Activated CD4-positive, alpha-beta T cell treated with anti-CD3 and anti-CD28 coated beads, Interleukin-2, amount 50 U/mL, for 1 hour (primary cell): ENCODE measurements at regions not wholly inside any gene's neighbourhood (a gene's known extent, or its start where the extent isn't known, plus 50 kb on each side); places are given as distances from the start of the nearest gene placed in this dataset.

Experiments used
- DNase-seq: peaks from one replicate; pipeline ENCODE4 v3.0.0-alpha.2; 2020

DNA sequence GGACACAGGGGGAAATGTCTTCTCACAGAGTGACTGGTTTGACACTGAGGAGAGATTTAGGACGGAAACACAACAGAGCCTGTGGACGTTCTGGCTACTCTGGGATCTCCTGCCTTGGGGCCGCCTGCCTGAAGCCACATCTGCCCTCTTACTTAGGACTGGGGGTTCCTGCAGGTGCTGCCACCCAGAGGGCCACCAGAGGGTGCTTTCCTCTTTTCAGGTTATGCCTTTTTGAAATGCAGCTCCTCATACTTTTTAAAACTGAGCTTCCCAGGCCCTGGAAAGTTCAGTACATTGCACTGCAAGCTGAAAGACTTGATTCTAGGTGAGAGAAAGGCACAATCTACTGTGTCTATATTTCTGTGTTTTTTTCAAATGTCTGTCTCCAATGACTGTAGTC lies 92.2 kb upstream of the PGRMC2 start:
- no peak for DNase-seq

DNA sequence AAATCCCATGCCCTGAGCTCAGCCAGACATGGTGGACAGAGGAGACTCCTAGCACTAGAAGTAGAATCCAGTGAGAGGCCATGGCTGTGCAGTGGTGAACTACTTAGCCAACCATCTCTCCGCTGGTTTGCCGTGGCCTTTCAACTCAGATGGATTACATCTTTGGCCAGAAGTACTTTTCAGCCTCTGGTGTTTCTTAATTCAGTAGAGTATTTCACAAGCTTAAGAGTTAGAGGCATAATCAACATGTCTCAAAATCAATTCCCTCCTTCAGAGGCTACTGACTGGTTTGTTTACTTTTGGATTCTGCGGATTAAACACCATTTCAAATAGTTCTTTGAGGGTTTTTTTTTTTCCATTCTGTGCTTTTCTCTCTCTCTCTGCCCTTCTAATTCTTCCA lies 91.1 kb upstream of the PGRMC2 start:
- no peak for DNase-seq

DNA sequence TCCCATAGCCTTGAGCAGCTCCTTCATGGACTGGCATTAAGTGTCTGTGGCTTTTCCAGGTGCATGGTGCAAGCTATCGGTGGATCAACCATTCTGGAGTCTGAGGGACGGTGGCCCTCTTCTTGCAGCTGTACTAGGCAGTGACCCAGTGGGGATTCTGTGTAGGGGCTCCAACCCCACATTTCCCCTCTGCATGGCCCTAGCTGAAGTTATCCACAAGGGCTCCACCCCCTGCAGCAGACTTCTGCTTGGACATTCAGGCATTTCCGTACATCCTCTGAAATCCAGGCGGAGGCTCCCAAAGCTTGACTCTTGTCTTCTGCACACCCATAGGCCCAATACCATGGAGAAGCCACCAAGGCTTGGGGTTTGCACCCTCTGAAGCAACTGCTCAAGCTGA lies 89.3 kb upstream of the PGRMC2 start:
- DNase-seq, result no peak

DNA sequence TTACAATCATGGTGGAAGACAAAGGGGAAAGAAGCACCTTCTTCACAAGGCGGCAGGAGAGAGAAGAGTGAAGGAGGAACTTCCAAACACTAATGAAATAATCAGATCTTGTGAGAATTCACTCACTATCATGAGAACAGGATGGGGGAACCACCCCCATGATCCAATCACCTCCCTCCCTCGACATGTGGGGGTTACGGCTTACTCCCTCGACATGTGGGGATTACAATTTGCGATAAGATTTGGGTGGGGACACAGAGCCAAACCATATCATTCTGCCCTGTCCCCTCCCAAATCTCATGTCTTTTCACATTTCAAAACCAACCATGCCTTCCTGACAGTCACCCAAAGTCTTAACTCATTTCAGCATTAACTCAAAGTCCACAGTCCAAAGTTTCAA lies 88.7 kb upstream of the PGRMC2 start:
- no peak for DNase-seq

DNA sequence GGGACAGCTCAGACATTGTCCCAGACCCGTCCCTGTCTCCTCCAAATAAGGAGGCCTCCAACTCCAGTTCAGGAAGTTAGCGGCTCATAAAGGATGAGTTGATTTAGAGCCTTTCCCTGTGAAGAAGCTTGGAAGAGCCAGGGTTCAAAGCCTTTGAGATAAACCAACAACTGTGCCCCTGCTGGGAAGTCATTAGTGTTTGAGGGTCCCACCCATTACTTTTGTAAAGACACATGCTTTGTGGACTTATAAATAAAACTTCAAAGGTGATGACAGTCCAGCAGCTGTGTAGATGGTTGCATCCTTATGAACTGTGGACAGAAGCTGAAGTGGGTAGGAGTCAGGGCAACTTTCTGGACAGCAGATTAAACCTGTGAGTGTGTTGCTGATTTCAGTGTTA lies 86.0 kb upstream of the PGRMC2 start:
- DNase-seq, result no peak

DNA sequence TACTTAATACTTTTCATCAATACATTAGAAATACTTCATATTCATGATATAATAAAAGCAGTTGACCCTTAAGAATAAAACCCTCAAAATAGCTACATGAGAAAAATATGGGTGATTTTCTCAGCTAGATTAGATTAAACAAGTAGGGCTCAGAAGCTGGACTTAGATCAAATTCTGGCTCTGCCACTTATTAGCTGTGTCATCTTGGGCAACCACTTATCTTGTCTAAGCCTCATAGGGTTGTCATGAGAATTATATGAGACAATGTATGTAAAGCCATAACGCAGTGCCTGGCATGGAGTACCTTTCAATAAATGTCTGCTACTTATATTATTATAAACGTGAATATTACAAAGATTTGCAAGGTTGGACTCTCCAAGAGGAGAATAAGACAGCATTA lies 84.3 kb upstream of the PGRMC2 start:
- DNase-seq, result no peak

DNA sequence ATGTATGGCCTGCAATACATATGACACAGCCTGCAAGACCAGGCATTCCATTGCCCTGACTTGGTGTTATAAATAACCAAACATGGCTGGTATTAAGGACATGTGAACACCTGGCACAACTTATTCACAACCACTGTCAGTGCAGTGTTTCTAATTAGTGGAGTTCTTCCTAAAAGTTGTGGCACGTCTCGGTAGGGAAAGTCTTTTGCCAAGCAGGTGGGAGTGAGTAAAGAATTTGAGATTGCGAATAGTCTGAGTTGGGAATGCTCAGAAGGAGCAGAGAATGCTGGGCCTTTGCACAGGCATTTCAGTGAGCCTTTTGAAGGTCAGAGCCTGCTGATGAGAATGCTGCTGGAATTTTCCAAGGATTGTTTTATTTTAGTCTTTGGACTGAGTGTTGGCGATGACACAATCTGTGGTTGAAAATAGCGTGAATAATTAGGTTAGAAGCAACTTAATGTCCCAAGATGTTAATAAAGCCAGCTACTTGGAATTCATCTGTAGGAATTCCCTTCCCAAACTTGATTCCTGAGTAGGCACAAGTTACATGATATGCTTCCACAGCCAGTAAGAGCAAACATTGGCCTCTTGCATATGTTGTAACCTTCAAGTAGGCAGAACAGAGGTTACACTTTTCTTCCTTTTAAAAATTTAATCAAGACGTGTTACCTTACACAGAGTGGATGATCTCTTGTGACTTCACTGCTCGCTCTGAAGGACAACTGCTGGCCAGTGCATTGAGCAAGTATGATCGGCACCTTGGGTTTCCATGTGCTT lies 83.6 kb upstream of the PGRMC2 start:
- DNase-seq, result no peak

DNA sequence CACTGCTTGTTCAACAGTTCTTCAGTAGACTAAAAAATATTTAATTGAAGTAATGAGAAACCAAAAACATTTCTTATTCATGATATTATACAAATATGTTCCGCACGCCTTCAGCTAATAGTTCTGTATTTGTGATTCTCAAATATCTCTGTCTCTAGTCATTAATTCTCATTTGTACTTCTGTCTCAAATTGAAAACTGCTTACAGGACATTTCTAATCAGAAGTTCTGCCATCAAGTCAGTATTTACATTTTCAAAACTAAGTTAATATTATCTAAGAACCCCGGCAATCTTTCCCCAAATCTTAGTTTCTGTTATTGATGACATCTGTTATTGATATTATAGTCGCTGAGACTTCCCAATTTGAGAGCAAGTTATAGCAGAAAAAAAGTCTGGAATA lies 78.6 kb upstream of the PGRMC2 start:
- no peak for DNase-seq

DNA sequence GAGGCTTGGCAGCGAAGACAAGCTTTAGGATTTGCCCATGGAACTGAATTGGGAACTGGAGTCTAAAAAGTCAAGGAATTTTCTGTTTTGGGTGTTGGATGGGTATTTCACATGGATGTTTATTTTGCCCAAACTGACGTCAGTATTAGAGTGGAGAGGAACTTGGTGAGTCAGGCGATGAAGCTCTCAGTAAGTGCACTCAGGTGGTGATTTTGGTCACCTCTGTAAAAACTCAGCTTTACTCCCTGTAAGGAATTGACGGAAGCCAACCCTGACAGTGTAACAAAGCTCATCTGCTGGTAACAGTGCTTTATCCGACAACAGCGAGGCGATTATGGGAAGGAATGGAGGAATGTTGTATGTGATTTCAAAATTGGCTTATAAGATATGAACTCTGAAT lies 77.0 kb upstream of the PGRMC2 start:
- no peak for DNase-seq

DNA sequence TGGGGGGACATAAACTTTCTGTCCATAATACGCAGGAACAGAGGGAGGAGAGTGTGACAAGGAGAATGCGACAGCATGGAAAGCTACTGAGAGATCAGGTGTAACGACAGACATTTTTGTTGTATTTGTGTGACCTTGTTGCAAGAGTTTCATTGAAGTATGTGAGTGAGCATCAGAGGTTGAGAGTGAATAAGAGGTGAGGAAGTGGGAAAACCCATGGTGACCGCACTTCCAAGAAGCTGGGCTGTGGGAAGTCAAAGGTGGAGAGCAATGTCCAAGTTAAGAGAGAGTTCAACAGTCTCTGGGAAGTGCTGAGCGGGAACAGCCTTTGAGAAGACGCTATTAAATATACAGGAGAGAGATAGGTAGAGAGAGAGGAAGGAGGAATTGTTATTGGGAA lies 76.4 kb upstream of the PGRMC2 start:
- no peak for DNase-seq

DNA sequence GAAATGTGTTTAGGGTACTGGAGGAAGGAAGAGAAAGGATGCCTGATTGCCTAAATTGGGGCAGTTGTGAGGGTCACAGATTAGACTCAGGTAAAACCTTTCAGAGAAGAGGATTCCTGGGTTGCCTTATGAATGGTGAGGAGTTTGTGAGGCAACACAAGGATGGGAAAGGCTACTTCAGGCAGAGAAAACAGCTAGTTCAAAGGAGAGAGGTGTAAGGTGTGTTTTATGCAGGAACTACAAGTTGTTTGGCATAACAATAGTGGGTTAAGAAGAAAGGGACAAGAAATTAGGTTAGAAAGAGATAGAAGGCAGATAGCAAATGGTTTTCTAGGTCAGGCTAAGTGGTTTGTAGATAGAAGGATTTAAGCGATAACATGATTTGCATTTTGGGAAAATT lies 75.1 kb upstream of the PGRMC2 start:
- no peak for DNase-seq

DNA sequence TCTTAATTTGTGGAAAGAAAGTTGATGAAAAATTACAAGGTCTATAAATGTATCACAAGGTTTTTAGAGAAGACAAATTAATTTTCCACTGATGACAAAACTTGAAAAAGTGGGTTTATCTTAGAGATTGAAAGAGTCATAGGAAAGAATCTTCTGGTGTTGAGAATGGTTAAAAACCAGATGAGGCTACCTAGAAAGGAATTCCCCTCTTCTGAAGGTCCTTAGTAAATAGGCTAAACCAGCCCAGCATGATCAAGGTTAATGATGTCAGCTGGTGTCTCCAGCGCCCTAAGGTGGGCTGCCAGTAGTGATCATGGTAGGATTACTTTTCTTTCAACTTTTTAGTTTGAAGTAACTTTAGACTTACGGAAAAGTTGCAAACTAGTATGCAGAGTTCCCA lies 71.8 kb upstream of the PGRMC2 start:
- no peak for DNase-seq

DNA sequence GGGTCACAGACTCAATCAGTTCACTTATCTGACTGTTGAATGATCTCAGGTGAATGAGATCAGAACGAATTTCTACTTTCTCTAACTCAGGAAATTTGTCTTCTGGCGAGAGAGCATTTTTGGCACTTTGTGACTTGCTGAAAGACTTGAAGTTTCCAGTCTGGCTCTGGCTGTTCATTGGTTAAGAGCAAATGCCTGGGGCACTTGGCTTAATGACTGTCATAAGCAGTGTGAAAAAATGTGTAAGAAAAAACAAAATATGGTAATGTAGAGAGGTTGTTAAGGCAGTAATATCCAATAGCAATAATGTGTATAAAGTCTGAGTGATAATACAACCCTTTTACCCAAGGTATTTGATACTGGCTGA lies 71.3 kb upstream of the PGRMC2 start:
- no peak for DNase-seq

DNA sequence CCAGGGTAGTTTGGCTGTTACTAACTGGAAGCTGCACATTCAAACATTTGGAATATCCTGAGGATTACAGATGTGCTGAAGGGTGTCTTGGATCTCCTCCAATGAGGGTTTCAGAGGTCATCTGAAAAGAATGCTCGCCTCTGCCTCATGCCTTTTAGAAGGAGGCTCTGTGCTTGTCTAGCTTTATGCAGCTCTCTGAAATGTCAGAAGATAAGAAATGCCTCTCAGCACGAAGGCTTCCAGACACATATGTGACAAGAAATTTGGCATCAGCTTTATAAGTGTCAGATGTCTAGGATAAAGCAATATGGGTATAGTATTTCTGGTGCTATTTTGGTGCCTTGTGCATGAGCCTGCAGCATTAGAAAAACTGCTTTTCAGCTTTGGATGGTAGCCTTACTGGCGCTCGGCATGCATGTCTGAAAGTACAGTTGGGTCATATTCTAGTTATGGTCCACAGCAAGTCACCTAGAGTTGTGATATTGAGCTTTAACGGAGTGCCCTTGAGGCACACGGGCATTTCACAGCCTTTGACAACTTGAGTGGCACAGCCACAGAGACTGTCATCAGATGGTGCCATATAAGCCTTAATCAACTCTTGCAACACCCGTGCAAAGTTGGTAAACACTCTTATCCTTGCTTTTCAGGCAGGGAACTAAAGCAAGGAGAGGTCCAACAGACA lies 70.8 kb upstream of the PGRMC2 start:
- DNase-seq, result no peak

DNA sequence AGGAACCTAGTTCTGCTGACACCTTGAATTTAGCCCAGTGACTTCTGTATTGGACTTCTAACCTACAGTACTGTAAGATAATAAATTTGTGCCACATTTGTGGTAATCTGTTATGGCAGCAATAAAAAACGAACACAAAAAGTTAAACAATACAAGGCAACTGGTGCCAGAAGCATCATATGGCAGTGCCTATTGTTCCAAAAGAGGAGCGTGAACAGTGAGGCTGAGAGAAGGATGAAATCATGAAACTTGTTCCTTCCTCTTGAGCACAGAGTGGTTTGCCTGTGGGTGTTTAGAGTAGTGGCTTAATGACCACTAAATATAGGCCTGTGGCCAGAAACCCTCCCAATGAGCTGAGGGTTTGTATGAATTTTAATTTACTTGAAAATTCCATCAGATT lies 69.7 kb upstream of the PGRMC2 start:
- no peak for DNase-seq

DNA sequence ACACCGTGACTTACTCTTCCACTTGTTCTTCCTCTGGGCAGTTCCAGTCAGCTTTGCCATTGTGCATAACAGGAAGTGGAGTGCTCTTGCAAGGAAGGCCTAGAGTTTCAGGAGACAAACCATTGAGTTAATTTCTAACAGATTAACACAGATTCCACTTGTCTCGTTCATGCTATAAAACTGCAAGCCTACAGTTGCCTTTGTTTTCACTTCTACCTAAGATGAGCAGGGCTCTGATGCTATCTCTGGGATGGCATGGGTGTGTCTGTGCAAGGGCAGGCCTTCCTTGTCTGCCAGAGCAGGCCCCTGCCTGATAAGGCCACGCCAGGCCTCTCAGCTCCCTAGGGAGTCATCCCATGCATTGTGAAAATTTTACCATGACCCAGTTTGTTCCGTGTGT lies 67.7 kb upstream of the PGRMC2 start:
- DNase-seq, result no peak

DNA sequence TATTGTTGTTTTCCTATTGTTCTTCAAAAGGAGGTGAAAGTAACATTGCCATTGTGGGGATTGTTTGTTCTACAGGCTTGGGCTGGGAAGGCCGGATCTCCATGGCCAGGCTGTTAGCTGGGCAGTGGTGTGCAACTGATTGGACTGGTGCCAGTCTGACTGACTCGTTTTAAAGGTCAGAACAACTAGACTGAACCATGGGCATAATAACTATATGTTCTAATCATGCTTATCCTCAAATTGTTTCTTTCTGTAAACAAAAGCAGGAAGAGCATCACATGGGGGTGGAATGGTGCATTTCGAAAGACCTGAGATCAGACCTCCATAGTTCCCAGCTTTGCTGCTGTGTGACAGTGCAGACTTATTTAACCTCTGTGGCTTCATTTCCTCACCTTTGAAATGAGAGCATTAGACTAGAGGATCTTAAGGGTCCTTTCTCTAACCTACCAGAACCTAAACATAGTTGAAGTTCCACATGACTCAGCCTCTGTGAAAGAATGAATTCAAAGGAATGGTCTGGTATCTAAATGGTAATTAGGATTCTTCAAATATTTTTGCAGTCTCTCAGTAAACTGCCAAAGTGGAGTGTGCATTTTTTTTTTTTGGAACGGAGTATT lies 66.7 kb upstream of the PGRMC2 start:
- no peak for DNase-seq

DNA sequence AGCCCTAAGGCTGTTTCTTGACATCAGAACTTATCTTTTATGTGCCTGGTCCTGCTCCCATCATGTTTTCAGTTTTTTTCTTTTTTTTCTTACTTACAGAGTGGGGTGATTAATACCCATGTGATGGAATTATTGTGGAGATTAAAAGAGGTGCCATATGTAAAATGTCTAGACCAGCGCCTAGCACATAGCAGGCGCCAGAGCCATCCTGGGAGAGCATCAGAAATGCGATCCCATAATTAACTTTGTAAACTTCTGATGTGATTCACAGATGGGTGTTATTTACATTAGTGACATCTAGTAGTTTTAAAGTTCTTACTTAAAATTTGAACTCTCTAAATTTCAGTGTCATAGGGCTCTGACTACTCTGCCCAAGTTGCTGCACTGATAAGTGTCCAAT lies 66.2 kb upstream of the PGRMC2 start:
- DNase-seq, result no peak

DNA sequence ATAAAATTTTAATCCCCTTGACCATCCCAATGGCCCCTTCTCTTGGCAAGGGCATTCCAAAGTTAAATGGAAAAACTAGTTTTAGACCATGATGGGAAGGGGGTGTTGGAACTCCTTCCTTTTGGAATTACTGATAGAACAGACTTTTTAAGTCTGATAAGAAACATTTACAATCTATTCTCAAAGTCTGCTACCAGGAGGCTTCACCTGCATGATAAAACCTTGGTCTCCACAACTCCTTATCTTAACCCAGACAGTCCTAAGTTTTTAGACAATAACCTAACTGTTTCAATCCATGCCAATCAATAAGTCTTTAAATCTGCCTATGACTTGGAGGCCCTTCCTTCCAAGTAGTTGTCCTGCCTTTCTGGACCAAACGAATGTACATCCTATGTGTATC lies 63.9 kb upstream of the PGRMC2 start:
- DNase-seq, result no peak

DNA sequence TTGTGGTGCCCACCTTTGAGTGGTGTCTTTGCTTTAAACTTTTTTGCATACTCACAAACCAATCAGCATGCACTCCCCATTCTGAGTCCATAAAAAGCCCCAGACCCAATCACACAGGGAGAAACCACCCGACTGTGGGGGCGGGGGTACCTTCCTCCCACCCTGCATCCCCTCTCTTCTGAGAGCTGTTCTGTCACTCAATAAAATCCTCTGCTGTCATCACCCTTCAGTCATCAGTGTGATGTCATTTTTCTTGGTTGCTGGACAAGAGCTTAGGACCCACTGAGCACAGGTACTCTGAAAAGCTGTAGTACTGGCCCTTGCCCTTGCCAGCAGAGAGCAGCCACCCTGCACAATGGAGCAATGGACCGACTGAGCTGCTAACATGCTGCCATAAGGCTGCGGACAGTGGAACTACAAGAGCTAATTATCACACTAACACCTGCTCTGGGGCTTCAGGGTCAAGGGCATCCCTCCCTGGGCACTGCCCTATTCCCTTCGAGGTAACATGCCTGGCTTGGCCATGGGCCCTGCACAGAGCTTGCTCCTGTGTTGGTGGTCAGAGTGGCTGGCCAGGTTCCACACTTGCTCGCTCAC lies 62.9 kb upstream of the PGRMC2 start:
- no peak for DNase-seq

DNA sequence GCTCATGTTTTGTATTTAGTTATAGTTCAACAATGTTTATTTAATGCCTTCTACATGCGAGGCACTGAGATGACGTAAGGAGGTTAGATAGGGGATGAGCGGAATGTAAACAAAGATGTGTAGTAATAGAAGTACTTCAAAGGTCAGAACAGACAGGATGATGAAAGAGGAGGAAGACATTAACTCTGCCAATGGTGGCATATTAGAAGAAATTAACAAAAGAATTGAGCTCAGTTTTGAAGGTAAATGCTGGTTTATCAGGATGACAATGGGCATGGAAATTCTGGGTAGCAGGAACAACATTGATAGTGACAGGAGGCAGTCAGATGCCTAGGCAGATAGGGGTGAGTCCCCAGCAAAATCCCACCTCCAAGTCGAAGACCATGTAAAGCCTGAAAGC lies 62.3 kb upstream of the PGRMC2 start:
- DNase-seq, result no peak

DNA sequence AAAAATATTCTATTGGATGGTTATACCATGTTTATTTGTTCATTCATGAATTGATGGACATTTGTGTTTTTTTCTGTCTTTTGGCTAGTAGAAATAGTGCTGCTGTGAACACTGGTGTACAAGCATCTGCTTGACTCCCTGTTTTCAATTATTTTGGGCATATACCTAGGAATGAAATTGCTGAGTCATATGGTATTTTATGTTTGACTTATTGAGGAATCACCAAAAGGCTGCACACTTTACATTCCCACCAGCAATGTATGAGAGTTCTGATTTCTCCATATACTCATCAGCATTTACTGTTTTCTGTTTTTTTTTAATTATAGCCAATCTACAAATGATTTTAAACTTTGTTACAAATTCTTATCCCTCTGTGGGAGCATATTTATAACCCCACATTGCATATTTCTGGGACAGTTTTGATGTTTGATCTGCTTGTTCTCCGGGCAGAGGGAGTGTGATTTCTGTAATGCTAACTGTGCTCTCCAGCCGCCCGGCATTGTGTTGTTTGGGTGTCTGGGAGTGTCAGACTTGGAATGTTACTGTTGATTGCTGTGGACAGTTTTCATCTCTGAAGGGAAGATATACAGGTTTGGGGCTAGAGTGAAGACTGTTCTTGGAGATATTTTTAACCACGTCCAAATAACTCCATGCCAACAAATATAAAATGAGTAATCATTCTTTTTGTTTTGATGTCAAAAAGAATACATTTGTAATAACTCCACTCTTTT lies 60.5 kb upstream of the PGRMC2 start:
- DNase-seq, result no peak

DNA sequence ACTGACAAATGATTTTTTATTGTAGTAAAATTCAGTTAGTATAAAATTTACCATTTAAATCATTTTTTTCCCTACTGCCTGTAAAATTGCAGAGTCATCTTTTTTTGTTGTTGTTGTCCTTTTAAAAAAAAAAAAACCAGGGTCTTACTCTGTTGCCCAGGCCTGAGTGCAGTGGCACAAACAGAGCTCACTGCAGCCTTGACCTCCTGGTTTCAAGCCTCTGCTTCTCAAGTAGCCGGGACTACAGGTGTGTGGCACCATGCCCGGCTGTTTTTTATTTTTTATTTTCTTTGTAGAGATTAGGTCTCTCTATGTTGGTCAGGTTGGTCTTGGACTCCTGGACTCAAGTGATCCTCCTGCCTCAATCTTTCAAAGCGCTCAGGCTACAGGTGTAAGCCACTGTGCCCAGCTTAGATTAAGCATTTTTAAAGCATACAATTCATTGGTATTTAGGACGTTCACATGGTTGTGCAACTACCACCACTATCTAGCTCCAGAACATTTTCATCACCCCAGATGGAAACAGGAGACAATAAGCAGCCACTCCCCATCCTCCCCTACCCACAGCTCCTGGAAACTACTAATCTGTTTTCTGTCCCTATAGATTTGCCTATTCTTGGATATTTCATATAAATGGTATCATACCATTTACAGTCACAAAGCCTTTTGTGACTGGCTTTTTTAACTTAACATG lies 59.7 kb upstream of the PGRMC2 start:
- no peak for DNase-seq
